ENCODE measurements at regions not wholly inside any gene's neighbourhood (a gene's known extent, or its start where the extent isn't known, plus 50 kb on each side); places are given as distances from the start of the nearest gene placed in this dataset.

- TF ChIP-seq EZH2 (IDR thresholded peaks at IDR 0.05; ENCODE audit: low read length, missing control alignments) (no peak), CTCF (conservative IDR thresholded peaks at IDR 0.05 in 1 of 2, IDR thresholded peaks at IDR 0.05 in 1 of 2; ENCODE audit: low read depth in 1 of 2, low read length in 2 of 2) (no peak)
Observed at GRCh38 chr11:115676206-115676605, 172.0 kb upstream of the CADM1 start.
